Activated naive CD4-positive, alpha-beta T cell treated with Interleukin-2 at 50 U/mL for 16 hours (primary cell): ENCODE measurements at regions not wholly inside any gene's neighbourhood (a gene's known extent, or its start where the extent isn't known, plus 50 kb on each side); places are given as distances from the start of the nearest gene placed in this dataset.
"Not testable (repeated sequence)": the region's sequence is repeated elsewhere in the genome, so short reads cannot be mapped to it uniquely, and the experiment has no call there.

Source experiments
- DNase-seq: peaks from one replicate; pipeline ENCODE4 v3.0.0-alpha.2; 2020

GRCh38 chr6:10343320-10343719, 71.6 kb downstream of the TFAP2A start:
- no peak for DNase-seq

- no peak for DNase-seq
Observed at GRCh38 chr6:10341605-10342004, 73.3 kb downstream of the TFAP2A start.

GRCh38 chr6:10338151-10338550, 76.7 kb downstream of the TFAP2A start:
- DNase-seq: no peak

GRCh38 chr6:10337376-10337775, 77.5 kb downstream of the TFAP2A start:
- not testable (repeated sequence) for DNase-seq

- no peak for DNase-seq
Observed at GRCh38 chr6:10332111-10332510, 82.8 kb downstream of the TFAP2A start.

GRCh38 chr6:10331334-10331968, 83.4 kb downstream of the TFAP2A start:
- no peak for DNase-seq

GRCh38 chr6:10330515-10330914, 84.4 kb downstream of the TFAP2A start:
- DNase-seq: no peak

GRCh38 chr6:10323018-10323417, 91.9 kb downstream of the TFAP2A start:
- DNase-seq: no peak

GRCh38 chr6:10320291-10320690, 94.6 kb downstream of the TFAP2A start:
- DNase-seq: no peak

- DNase-seq: no peak
Observed at GRCh38 chr6:10316373-10316721, 98.5 kb downstream of the TFAP2A start.

- DNase-seq: no peak
Observed at GRCh38 chr6:10315658-10316372, 99.1 kb downstream of the TFAP2A start.

GRCh38 chr6:10315034-10315433, 99.8 kb downstream of the TFAP2A start:
- DNase-seq: no peak

GRCh38 chr6:10314163-10314955, 100.5 kb downstream of the TFAP2A start:
- no peak for DNase-seq

GRCh38 chr6:10313799-10314162, 101.1 kb downstream of the TFAP2A start:
- DNase-seq: no peak

GRCh38 chr6:10312445-10312844, 102.4 kb downstream of the TFAP2A start:
- no peak for DNase-seq

GRCh38 chr6:10311546-10312405, 103.1 kb downstream of the TFAP2A start:
- DNase-seq: not testable (repeated sequence)

- no peak for DNase-seq
Observed at GRCh38 chr6:10310826-10311225, 104.0 kb downstream of the TFAP2A start.

GRCh38 chr6:10310330-10310653, 104.6 kb downstream of the TFAP2A start:
- no peak for DNase-seq

GRCh38 chr6:10309457-10310329, 105.2 kb downstream of the TFAP2A start:
- no peak for DNase-seq

- no peak for DNase-seq
Observed at GRCh38 chr6:10307476-10307875, 107.4 kb downstream of the TFAP2A start.

GRCh38 chr6:10307028-10307427, 107.8 kb downstream of the TFAP2A start:
- DNase-seq: no peak

- no peak for DNase-seq
Observed at GRCh38 chr6:10305790-10306415, 109.0 kb downstream of the TFAP2A start.
